ENCODE measurements at regions not wholly inside any gene's neighbourhood (a gene's known extent, or its start where the extent isn't known, plus 50 kb on each side); places are given as distances from the start of the nearest gene placed in this dataset.

GRCh38 chr5:56688402-56688801, 126.9 kb upstream of the MAP3K1 start:
- TF ChIP-seq POLR2A (IDR thresholded peaks at IDR 0.05) (no peak), POLR2AphosphoS5 (IDR thresholded peaks at IDR 0.05) (no peak)
- TF ChIP-seq, protein P1, sequence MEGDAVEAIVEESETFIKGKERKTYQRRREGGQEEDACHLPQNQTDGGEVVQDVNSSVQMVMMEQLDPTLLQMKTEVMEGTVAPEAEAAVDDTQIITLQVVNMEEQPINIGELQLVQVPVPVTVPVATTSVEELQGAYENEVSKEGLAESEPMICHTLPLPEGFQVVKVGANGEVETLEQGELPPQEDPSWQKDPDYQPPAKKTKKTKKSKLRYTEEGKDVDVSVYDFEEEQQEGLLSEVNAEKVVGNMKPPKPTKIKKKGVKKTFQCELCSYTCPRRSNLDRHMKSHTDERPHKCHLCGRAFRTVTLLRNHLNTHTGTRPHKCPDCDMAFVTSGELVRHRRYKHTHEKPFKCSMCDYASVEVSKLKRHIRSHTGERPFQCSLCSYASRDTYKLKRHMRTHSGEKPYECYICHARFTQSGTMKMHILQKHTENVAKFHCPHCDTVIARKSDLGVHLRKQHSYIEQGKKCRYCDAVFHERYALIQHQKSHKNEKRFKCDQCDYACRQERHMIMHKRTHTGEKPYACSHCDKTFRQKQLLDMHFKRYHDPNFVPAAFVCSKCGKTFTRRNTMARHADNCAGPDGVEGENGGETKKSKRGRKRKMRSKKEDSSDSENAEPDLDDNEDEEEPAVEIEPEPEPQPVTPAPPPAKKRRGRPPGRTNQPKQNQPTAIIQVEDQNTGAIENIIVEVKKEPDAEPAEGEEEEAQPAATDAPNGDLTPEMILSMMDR (IDR thresholded peaks at IDR 0.05) = no peak

All from suprapubic skin (tissue), 4 donors.